Adrenal gland (tissue), 5 donors: ENCODE measurements at regions not wholly inside any gene's neighbourhood (a gene's known extent, or its start where the extent isn't known, plus 50 kb on each side); places are given as distances from the start of the nearest gene placed in this dataset.

Experiments
- CTCF ChIP-seq, 6 experiments: fragments of 450-650 bp in 4 of 6; fragments of 200-600 bp in 2 of 6; sonication (generic) in 1 of 6; IDR thresholded peaks; 1 replicate in 5 of 6; 2 replicates in 1 of 6; pipeline versions ENCODE4 v1.5.1 to v1.8.0; 2016 to 2021; ENCODE audit warnings: antibody characterized with exemption in 6 of 6, mild to moderate bottlenecking in 2 of 6, moderate library complexity in 1 of 6
- POLR2A ChIP-seq, 2 donors: fragments of 450-650 bp; IDR thresholded peaks; one replicate each; pipeline ENCODE4 v1.6.1; 2017; ENCODE audit warnings: antibody characterized with exemption in 2 of 2, mild to moderate bottlenecking in 2 of 2, moderate library complexity in 1 of 2
- donor health status: DM: no; HTN: no; CAD: no.

- TF ChIP-seq POLR2A (IDR thresholded peaks at IDR 0.05) (no peak), CTCF (IDR thresholded peaks at IDR 0.05) (no peak)
These were observed 155.1 kb upstream of the SMIM23 start for GRCh38 chr5:171630350-171631065.
